CD14-positive monocyte (primary cell): ENCODE measurements at regions not wholly inside any gene's neighbourhood (a gene's known extent, or its start where the extent isn't known, plus 50 kb on each side); places are given as distances from the start of the nearest gene placed in this dataset.

Experiments
- DNase-seq, 3 donors: peaks; one replicate each; pipeline ENCODE4 v3.0.0-alpha.2; 2011 to 2022
- H2AFZ ChIP-seq: 2 replicates; pipeline ENCODE4 v1.6.0; 2012; ENCODE audit warnings: mild to moderate bottlenecking, low read depth, low read length, inconsistent platforms; ENCODE audit not compliant: insufficient read depth, poor library complexity, severe bottlenecking
- H3K27ac ChIP-seq, 2 donors: 1 replicate in 1 of 2; 2 replicates in 1 of 2; pipeline ENCODE4 v1.5.1; 2012 to 2013; ENCODE audit warnings: low read length in 2 of 2, control low read depth in 1 of 2, inconsistent platforms in 1 of 2, low read depth in 1 of 2, mild to moderate bottlenecking in 1 of 2
- H3K27me3 ChIP-seq, 2 donors: one replicate each; pipeline versions ENCODE4 v1.6.0 to v1.6.1; 2011 to 2013; ENCODE audit warnings: low read length in 2 of 2; ENCODE audit not compliant: control insufficient read depth in 2 of 2, insufficient read depth in 2 of 2
- H3K36me3 ChIP-seq, 2 donors: replicated peaks in 1 of 2; 1 replicate in 1 of 2; 2 replicates in 1 of 2; pipeline versions ENCODE4 v1.5.1 to v1.6.1; 2012 to 2013; ENCODE audit warnings: low read length in 2 of 2, control low read depth in 1 of 2, inconsistent platforms in 1 of 2, mild to moderate bottlenecking in 1 of 2; ENCODE audit not compliant: insufficient read depth in 2 of 2, control insufficient read depth in 1 of 2
- H3K4me1 ChIP-seq, 2 donors: 1 replicate in 1 of 2; 2 replicates in 1 of 2; pipeline versions ENCODE4 v1.5.1 to v1.6.1; 2012 to 2013; ENCODE audit warnings: low read length in 2 of 2, control low read depth in 1 of 2, inconsistent platforms in 1 of 2, mild to moderate bottlenecking in 1 of 2, moderate library complexity in 1 of 2; ENCODE audit not compliant: insufficient read depth in 2 of 2, control insufficient read depth in 1 of 2
- H3K4me2 ChIP-seq: replicated peaks from 2 replicates; pipeline ENCODE3; 2012; ENCODE audit warnings: low read length, moderate library complexity, mild to moderate bottlenecking; ENCODE audit not compliant: poor library complexity, severe bottlenecking; ENCODE audit errors: extremely low read depth
- H3K4me3 ChIP-seq, 3 experiments: fragments of 200-600 bp in 1 of 3; sonication (generic) in 1 of 3; replicated peaks in 1 of 3; 1 replicate in 2 of 3; 2 replicates in 1 of 3; pipeline ENCODE4 v1.5.1; 2011 to 2013; ENCODE audit warnings: low read length in 3 of 3, mild to moderate bottlenecking in 3 of 3, control low read depth in 2 of 3, low read depth in 2 of 3, inconsistent platforms in 1 of 3, moderate library complexity in 1 of 3
- H3K79me2 ChIP-seq: 2 replicates; pipeline ENCODE4 v1.6.0; 2012; ENCODE audit warnings: mild to moderate bottlenecking, control low read depth, inconsistent platforms, low read length, moderate library complexity; ENCODE audit not compliant: insufficient read depth
- H3K9ac ChIP-seq: 2 replicates; pipeline ENCODE4 v1.6.0; 2017; ENCODE audit warnings: low read length, mild to moderate bottlenecking; ENCODE audit not compliant: insufficient read depth, poor library complexity, severe bottlenecking
- H3K9me3 ChIP-seq, 2 donors: replicated peaks in 1 of 2; 1 replicate in 1 of 2; 2 replicates in 1 of 2; pipeline versions ENCODE4 v1.5.1 to v1.6.1; 2012 to 2013; ENCODE audit warnings: low read length in 2 of 2, control low read depth in 1 of 2; ENCODE audit not compliant: control insufficient read depth in 1 of 2, insufficient read depth in 1 of 2
- H4K20me1 ChIP-seq: 2 replicates; pipeline ENCODE4 v1.6.0; 2012; ENCODE audit warnings: mild to moderate bottlenecking, low read length, control low read depth, moderate library complexity; ENCODE audit not compliant: insufficient read depth
- H3K27ac Mint-ChIP-seq, 7 donors: one replicate each; pipeline ENCODE4 v1.8.0; 2020; ENCODE audit warnings: mild to moderate bottlenecking in 7 of 7, mixed read lengths in 7 of 7, moderate library complexity in 6 of 7, inconsistent platforms in 2 of 7
- H3K27me3 Mint-ChIP-seq, 3 donors: one replicate each; pipeline ENCODE4 v1.8.0; 2021 to 2022; ENCODE audit warnings: low read depth in 3 of 3, mild to moderate bottlenecking in 3 of 3, mixed read lengths in 3 of 3, moderate library complexity in 3 of 3, inconsistent platforms in 1 of 3
- H3K36me3 Mint-ChIP-seq, 2 donors: one replicate each; pipeline ENCODE4 v1.8.0; 2020; ENCODE audit warnings: mixed read lengths in 2 of 2, inconsistent platforms in 1 of 2, mild to moderate bottlenecking in 1 of 2
- H3K4me1 Mint-ChIP-seq: one replicate; pipeline ENCODE4 v1.8.0; 2020; ENCODE audit warnings: mild to moderate bottlenecking, mixed read lengths
- H3K4me3 Mint-ChIP-seq, 2 donors: one replicate each; pipeline ENCODE4 v1.8.0; 2020; ENCODE audit warnings: mild to moderate bottlenecking in 2 of 2, mixed read lengths in 2 of 2, moderate library complexity in 1 of 2
- H3K9me3 Mint-ChIP-seq, 7 donors: one replicate each; pipeline ENCODE4 v1.8.0; 2020 to 2022; ENCODE audit warnings: mixed read lengths in 7 of 7, mild to moderate bottlenecking in 6 of 7, moderate library complexity in 6 of 7, inconsistent platforms in 2 of 7
- CTCF ChIP-seq: fragments of 200-600 bp; IDR thresholded peaks from one replicate; pipeline ENCODE4 v1.8.0; 2022; ENCODE audit warnings: antibody characterized with exemption, mild to moderate bottlenecking
- WGBS: methylation state at CpG from one replicate; pipeline ENCODE4 v1.1.5; 2013; ENCODE audit warnings: missing lambda C conversion rate; ENCODE audit not compliant: insufficient coverage; 5-methylcytosine and 5-hydroxymethylcytosine counted together
- intact Hi-C, 2 donors: fragments of 100-400 bp; cut with micrococcal nuclease; formaldehyde crosslinking; loops; one replicate each; pipeline versions ENCODE4 v1.15.0 to v1.15.1; 2023

- WGBS = 62% methylated on average over 2 of the region's 2 CpGs
- H3K9ac ChIP-seq = no peak overlapping the region
- no peak overlapping the region for H3K4me3 ChIP-seq
- intact Hi-C loops = no loop called here
- Mint-ChIP-seq H3K4me3 (no peak overlapping the region), H3K9me3 (peaks cover 0 to 5% (median 0%) of the 10 kb centered on the region in 7 donors), H3K4me1 (no peaks in the 10 kb centered on the region), H3K36me3 (no peaks in the 10 kb centered on the region), H3K27ac (no peak overlapping the region), H3K27me3 (peaks cover 3 to 11% (median 4%) of the 10 kb centered on the region in 3 donors)
- H2AFZ ChIP-seq = no peak overlapping the region
- DNase-seq = no peak
- no peaks in the 10 kb centered on the region for H3K4me1 ChIP-seq
- H3K9me3 ChIP-seq = no peaks in the 10 kb centered on the region
- no peak overlapping the region for H3K4me2 ChIP-seq
- TF ChIP-seq CTCF = no peak
- no peaks in the 10 kb centered on the region for H3K36me3 ChIP-seq
- H4K20me1 ChIP-seq = no peaks in the 10 kb centered on the region
- H3K27me3 ChIP-seq = no peaks in the 10 kb centered on the region
- no peaks in the 10 kb centered on the region for H3K79me2 ChIP-seq
- no peak overlapping the region for H3K27ac ChIP-seq
Measured at GRCh38 chr2:18456026-18456425, 104.4 kb downstream of the RDH14 start.

GRCh38 chr2:18455236-18455862 is 105.1 kb downstream of the RDH14 start:
- no peak for TF ChIP-seq CTCF
- WGBS = no CpG with 5 or more reads among the region's 5 CpGs
- Mint-ChIP-seq H3K4me3 (no peak overlapping the region), H3K4me1 (no peaks in the 10 kb centered on the region), H3K27ac (no peak overlapping the region), H3K27me3 (peaks cover 3 to 11% (median 4%) of the 10 kb centered on the region in 3 donors), H3K9me3 (peaks cover 0 to 5% (median 0%) of the 10 kb centered on the region in 7 donors), H3K36me3 (no peaks in the 10 kb centered on the region)
- H4K20me1 ChIP-seq = no peaks in the 10 kb centered on the region
- no peak overlapping the region for H3K4me3 ChIP-seq
- no peaks in the 10 kb centered on the region for H3K36me3 ChIP-seq
- no peaks in the 10 kb centered on the region for H3K9me3 ChIP-seq
- no peaks in the 10 kb centered on the region for H3K4me1 ChIP-seq
- no peak overlapping the region for H3K27ac ChIP-seq
- H3K79me2 ChIP-seq = no peaks in the 10 kb centered on the region
- no peak overlapping the region for H3K4me2 ChIP-seq
- H3K27me3 ChIP-seq = no peaks in the 10 kb centered on the region
- H2AFZ ChIP-seq = no peak overlapping the region
- DNase-seq = no peak
- intact Hi-C loops = no loop called here
- no peak overlapping the region for H3K9ac ChIP-seq
